RWPE2 (cell line): ENCODE measurements at regions not wholly inside any gene's neighbourhood (a gene's known extent, or its start where the extent isn't known, plus 50 kb on each side); places are given as distances from the start of the nearest gene placed in this dataset.

Experiments
- ATAC-seq: fragments of 200-7000 bp; cut with Tn5 transposase; 3 replicates; pipeline ENCODE4 v1.9.1; 2021; ENCODE audit warnings: low read depth
- DNase-seq: peaks from one replicate; pipeline ENCODE4 v3.0.0-alpha.2; 2020; ENCODE audit warnings: low spot score
- H3K27ac ChIP-seq: fragments of 450-650 bp; 2 replicates; pipeline ENCODE4 v1.5.1; 2017; ENCODE audit warnings: mild to moderate bottlenecking; ENCODE audit not compliant: poor library complexity, severe bottlenecking
- H3K27me3 ChIP-seq: fragments of 250-450 bp; sonication (Bioruptor Pico); 2 replicates; pipeline ENCODE4 v1.5.1; 2021; ENCODE audit warnings: mild to moderate bottlenecking, moderate library complexity; ENCODE audit not compliant: insufficient read depth, poor library complexity, severe bottlenecking
- H3K36me3 ChIP-seq: fragments of 250-450 bp; sonication (Bioruptor Pico); 2 replicates; pipeline ENCODE4 v1.5.1; 2020; ENCODE audit warnings: low read depth, mild to moderate bottlenecking, moderate library complexity
- H3K4me1 ChIP-seq: fragments of 250-450 bp; sonication (Bioruptor Pico); 2 replicates; pipeline ENCODE4 v1.5.1; 2021; ENCODE audit warnings: mild to moderate bottlenecking, moderate library complexity; ENCODE audit not compliant: insufficient read depth, poor library complexity, severe bottlenecking
- H3K4me3 ChIP-seq: fragments of 250-450 bp; sonication (Bioruptor Pico); 2 replicates; pipeline ENCODE4 v1.5.1; 2021; ENCODE audit warnings: mild to moderate bottlenecking, moderate library complexity; ENCODE audit not compliant: severe bottlenecking
- H3K9me3 ChIP-seq: fragments of 250-450 bp; sonication (Bioruptor Pico); 2 replicates; pipeline ENCODE4 v1.5.1; 2021; ENCODE audit warnings: mild to moderate bottlenecking, moderate library complexity; ENCODE audit not compliant: severe bottlenecking
- TF ChIP-seq, protein P1 (sequence below): fragments of 450-650 bp; IDR thresholded peaks from one replicate; pipeline ENCODE4 v1.5.1; 2017; ENCODE audit warnings: mild to moderate bottlenecking, moderate library complexity; ENCODE audit not compliant: poor library complexity, severe bottlenecking

DNA sequence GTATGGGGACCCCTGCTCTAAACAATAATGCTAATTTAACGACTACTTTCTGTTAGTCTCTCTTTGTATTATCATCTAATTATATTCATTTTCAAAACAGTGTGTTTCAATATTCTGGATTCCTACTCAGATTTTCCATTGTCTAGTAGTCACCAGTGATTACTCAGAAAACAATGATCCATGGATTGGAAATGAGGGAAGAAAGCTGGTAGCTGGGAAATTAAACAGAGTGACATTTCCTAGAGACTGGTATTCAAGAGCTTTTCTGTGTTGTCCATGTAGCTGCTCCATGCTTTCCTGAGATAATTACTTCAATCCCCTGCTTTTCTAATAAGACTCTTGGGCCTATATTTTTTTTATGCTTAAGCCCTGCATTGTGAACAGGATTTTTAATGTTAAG lies 1862.1 kb upstream of the C9orf72 start:
- no peak overlapping the region for H3K4me3 ChIP-seq
- DNase-seq (no peak), ATAC-seq (no peak)
- no peaks in the 10 kb centered on the region for H3K27me3 ChIP-seq
- H3K36me3 ChIP-seq, result no peaks in the 10 kb centered on the region
- no peak overlapping the region for H3K27ac ChIP-seq
- H3K9me3 ChIP-seq, result no peaks in the 10 kb centered on the region
- no peaks in the 10 kb centered on the region for H3K4me1 ChIP-seq
- TF ChIP-seq, protein P1, sequence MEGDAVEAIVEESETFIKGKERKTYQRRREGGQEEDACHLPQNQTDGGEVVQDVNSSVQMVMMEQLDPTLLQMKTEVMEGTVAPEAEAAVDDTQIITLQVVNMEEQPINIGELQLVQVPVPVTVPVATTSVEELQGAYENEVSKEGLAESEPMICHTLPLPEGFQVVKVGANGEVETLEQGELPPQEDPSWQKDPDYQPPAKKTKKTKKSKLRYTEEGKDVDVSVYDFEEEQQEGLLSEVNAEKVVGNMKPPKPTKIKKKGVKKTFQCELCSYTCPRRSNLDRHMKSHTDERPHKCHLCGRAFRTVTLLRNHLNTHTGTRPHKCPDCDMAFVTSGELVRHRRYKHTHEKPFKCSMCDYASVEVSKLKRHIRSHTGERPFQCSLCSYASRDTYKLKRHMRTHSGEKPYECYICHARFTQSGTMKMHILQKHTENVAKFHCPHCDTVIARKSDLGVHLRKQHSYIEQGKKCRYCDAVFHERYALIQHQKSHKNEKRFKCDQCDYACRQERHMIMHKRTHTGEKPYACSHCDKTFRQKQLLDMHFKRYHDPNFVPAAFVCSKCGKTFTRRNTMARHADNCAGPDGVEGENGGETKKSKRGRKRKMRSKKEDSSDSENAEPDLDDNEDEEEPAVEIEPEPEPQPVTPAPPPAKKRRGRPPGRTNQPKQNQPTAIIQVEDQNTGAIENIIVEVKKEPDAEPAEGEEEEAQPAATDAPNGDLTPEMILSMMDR, result no peak

DNA sequence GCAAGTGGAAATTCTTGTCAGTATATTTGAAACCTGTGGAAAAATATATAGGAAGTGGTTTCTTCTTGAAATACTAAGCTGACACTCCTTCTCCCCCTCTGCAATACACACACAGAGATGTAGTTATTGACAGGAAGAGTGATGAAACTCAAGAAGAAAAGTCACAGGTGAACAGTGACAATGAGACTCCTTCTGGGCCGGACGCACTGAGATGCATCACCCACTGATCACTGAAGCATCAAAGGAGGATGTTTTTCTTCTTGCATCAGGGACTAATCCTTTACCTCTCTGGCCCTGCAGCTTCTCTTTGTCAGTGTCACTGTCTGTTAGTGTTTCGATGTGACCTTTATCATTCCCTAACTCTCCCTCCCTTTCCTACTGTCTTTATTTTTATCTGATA lies 1864.2 kb upstream of the C9orf72 start:
- no peak for DNase-seq
- H3K27me3 ChIP-seq, result no peaks in the 10 kb centered on the region
- no peaks in the 10 kb centered on the region for H3K4me1 ChIP-seq
- ATAC-seq, result no peak
- TF ChIP-seq, protein P1, result no peak
- H3K27ac ChIP-seq, result no peak overlapping the region
- no peaks in the 10 kb centered on the region for H3K9me3 ChIP-seq
- H3K36me3 ChIP-seq, result no peaks in the 10 kb centered on the region
- no peak overlapping the region for H3K4me3 ChIP-seq

DNA sequence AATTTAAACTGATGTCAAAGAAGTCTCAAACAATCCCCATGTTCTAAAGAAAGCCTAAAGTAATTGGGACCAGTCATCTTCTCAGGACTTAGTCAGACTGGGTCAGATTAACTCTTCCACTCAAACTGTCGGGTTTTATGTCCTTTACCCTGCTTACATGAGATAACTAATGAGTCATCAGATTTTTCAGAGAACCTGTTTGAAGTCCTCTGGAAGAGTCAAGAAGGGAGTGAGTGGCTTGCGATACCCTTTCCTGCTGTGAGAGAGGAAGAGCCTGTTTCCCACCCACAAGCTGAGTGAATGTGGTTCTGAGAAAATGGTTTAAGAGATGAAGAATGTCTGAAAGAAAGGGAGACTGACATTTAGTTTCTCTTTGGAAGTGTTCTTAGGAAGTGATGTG lies 1866.7 kb upstream of the C9orf72 start:
- Histone ChIP-seq H3K27ac (no peak overlapping the region), H3K4me3 (no peak overlapping the region), H3K36me3 (no peaks in the 10 kb centered on the region), H3K27me3 (no peaks in the 10 kb centered on the region), H3K9me3 (no peaks in the 10 kb centered on the region), H3K4me1 (no peaks in the 10 kb centered on the region)
- ATAC-seq, result no peak
- no peak for DNase-seq
- TF ChIP-seq, protein P1, result no peak

DNA sequence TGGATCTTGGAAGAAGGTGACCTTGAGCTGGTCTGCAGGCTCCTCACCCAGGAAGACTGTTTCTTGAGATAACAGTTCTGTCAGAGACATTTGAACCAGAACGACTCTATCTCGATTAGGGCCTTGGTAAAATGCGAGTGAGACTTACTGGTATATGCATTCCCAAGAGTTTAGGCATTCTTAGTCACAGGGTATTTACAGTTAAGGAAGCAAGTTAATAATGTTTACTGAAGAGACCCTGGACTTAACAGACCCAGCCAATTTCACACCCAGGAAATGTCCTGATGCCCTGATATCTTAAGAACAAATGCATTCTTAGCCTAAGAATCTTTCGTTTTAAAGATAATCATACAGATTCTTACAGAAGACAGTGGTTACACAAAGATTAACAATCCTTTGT lies 1867.2 kb upstream of the C9orf72 start:
- no peak overlapping the region for H3K4me3 ChIP-seq
- TF ChIP-seq, protein P1, result no peak
- no peaks in the 10 kb centered on the region for H3K9me3 ChIP-seq
- no peak for DNase-seq
- no peaks in the 10 kb centered on the region for H3K4me1 ChIP-seq
- H3K27me3 ChIP-seq, result no peaks in the 10 kb centered on the region
- no peak overlapping the region for H3K27ac ChIP-seq
- no peaks in the 10 kb centered on the region for H3K36me3 ChIP-seq
- ATAC-seq, result no peak

DNA sequence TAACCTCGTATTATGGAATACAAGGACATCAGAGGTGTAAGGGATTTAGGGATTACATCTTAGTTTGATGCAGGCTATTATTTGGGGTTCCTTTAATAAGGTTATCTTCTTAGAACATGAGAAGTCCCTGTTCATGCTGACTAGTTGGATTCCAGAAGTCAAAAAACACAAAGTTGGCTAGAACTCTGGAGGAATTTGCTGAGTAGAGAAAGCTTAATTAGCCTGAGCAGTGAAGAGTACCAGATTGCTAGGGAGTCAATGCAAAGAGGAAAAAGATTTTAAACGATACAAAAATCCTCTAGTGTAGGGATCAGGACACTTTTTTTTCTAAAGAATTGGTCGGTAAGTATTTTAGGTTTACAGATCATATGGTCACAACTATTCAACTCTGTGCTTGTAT lies 1872.5 kb upstream of the C9orf72 start:
- Histone ChIP-seq H3K4me1 (no peaks in the 10 kb centered on the region), H3K4me3 (no peak overlapping the region), H3K36me3 (no peaks in the 10 kb centered on the region), H3K9me3 (no peaks in the 10 kb centered on the region), H3K27me3 (no peaks in the 10 kb centered on the region), H3K27ac (no peak overlapping the region)
- DNase-seq (no peak), ATAC-seq (no peak)
- TF ChIP-seq, protein P1, result no peak
